Liver (tissue), 8 donors: ENCODE measurements at regions not wholly inside any gene's neighbourhood (a gene's known extent, or its start where the extent isn't known, plus 50 kb on each side); places are given as distances from the start of the nearest gene placed in this dataset.

Experiments used
- DNase-seq: peaks from one replicate; pipeline ENCODE4 v3.0.0-alpha.2; 2017; ENCODE audit warnings: low spot score
- H3K27ac ChIP-seq, 2 donors: one replicate each; pipeline ENCODE4 v1.7.0; 2013; ENCODE audit warnings: inconsistent platforms in 2 of 2, low read length in 2 of 2, control low read depth in 1 of 2, low read depth in 1 of 2, mild to moderate bottlenecking in 1 of 2
- H3K27me3 ChIP-seq, 4 donors: one replicate each; pipeline versions ENCODE4 v1.6.1 to v1.7.0; 2013; ENCODE audit warnings: low read length in 3 of 4, inconsistent platforms in 1 of 4, mild to moderate bottlenecking in 1 of 4, moderate library complexity in 1 of 4; ENCODE audit not compliant: control insufficient read depth in 4 of 4, insufficient read depth in 4 of 4
- H3K36me3 ChIP-seq, 4 donors: one replicate each; pipeline versions ENCODE4 v1.6.1 to v1.7.0; 2013; ENCODE audit warnings: low read length in 3 of 4, mild to moderate bottlenecking in 3 of 4, low read depth in 1 of 4, moderate library complexity in 1 of 4; ENCODE audit not compliant: control insufficient read depth in 4 of 4, insufficient read depth in 3 of 4
- H3K4me1 ChIP-seq, 4 donors: one replicate each; pipeline versions ENCODE4 v1.6.1 to v1.7.0; 2013; ENCODE audit warnings: low read length in 3 of 4, mild to moderate bottlenecking in 3 of 4, moderate library complexity in 1 of 4; ENCODE audit not compliant: control insufficient read depth in 4 of 4, insufficient read depth in 4 of 4
- H3K4me3 ChIP-seq, 3 donors: one replicate each; pipeline versions ENCODE4 v1.6.1 to v1.7.0; 2013; ENCODE audit warnings: low read length in 3 of 3, control low read depth in 1 of 3, low read depth in 1 of 3, mild to moderate bottlenecking in 1 of 3
- H3K9ac ChIP-seq, 2 donors: one replicate each; pipeline ENCODE4 v1.7.0; 2013; ENCODE audit warnings: low read length in 2 of 2, mild to moderate bottlenecking in 2 of 2, moderate library complexity in 2 of 2, control low read depth in 1 of 2, low read depth in 1 of 2
- H3K9me3 ChIP-seq, 4 donors: one replicate each; pipeline versions ENCODE4 v1.6.1 to v1.7.0; 2013; ENCODE audit warnings: low read length in 3 of 4; ENCODE audit not compliant: control insufficient read depth in 4 of 4
- CTCF ChIP-seq: fragments of 150-350 bp; IDR thresholded peaks from 2 replicates; pipeline ENCODE4 v1.5.1; 2017; ENCODE audit warnings: improper control_type of control experiment, low read depth, low read length; ENCODE audit not compliant: missing input control
- EGR1 ChIP-seq, 2 donors: IDR thresholded peaks; 2 replicates each; pipeline ENCODE4 v1.6.1; 2016 to 2018; ENCODE audit warnings: antibody characterized with exemption in 2 of 2, low read depth in 2 of 2
- FOXA1 ChIP-seq: IDR thresholded peaks from 2 replicates; pipeline ENCODE4 v1.6.1; 2016; ENCODE audit warnings: antibody characterized with exemption
- FOXA2 ChIP-seq: IDR thresholded peaks from 2 replicates; pipeline ENCODE4 v1.6.1; 2016; ENCODE audit warnings: antibody characterized with exemption
- GABPA ChIP-seq, 2 donors: IDR thresholded peaks in 1 of 2; conservative IDR thresholded peaks in 1 of 2; 2 replicates each; pipeline ENCODE4 v1.6.1; 2016; ENCODE audit warnings: antibody characterized with exemption in 2 of 2, mild to moderate bottlenecking in 1 of 2, moderate library complexity in 1 of 2
- HNF4A ChIP-seq, 2 donors: conservative IDR thresholded peaks; 2 replicates each; pipeline ENCODE4 v1.6.1; 2016; ENCODE audit warnings: antibody characterized with exemption in 2 of 2, mild to moderate bottlenecking in 2 of 2
- HNF4G ChIP-seq: IDR thresholded peaks from 2 replicates; pipeline ENCODE4 v1.6.1; 2016; ENCODE audit warnings: antibody characterized with exemption
- JUND ChIP-seq, 2 donors: IDR thresholded peaks; 2 replicates each; pipeline ENCODE4 v1.6.1; 2016; ENCODE audit warnings: antibody characterized with exemption in 2 of 2
- NR2F2 ChIP-seq: IDR thresholded peaks from 2 replicates; pipeline ENCODE4 v1.6.1; 2016; ENCODE audit warnings: antibody characterized with exemption
- RAD21 ChIP-seq, 2 donors: IDR thresholded peaks; 2 replicates each; pipeline ENCODE4 v1.6.1; 2016; ENCODE audit warnings: antibody characterized with exemption in 2 of 2, mild to moderate bottlenecking in 2 of 2
- REST ChIP-seq: IDR thresholded peaks from 2 replicates; pipeline ENCODE4 v1.6.1; 2016; ENCODE audit warnings: antibody characterized with exemption, mild to moderate bottlenecking
- RXRA ChIP-seq, 2 donors: IDR thresholded peaks; 2 replicates each; pipeline ENCODE4 v1.6.1; 2017 to 2018; ENCODE audit warnings: antibody characterized with exemption in 2 of 2, mild to moderate bottlenecking in 1 of 2
- SP1 ChIP-seq: IDR thresholded peaks from 2 replicates; pipeline ENCODE4 v1.6.1; 2018; ENCODE audit warnings: antibody characterized with exemption, mild to moderate bottlenecking
- TAF1 ChIP-seq: conservative IDR thresholded peaks from 2 replicates; pipeline ENCODE4 v1.6.1; 2016; ENCODE audit warnings: antibody characterized with exemption, mild to moderate bottlenecking
- YY1 ChIP-seq: IDR thresholded peaks from 2 replicates; pipeline ENCODE4 v1.6.1; 2016; ENCODE audit warnings: antibody characterized with exemption, mild to moderate bottlenecking
- WGBS: extraction: QIAGEN DNeasy Blood & Tissue Kit; methylation state at CpG from one replicate; pipeline ENCODE4 v1.1.7; 2013; 5-methylcytosine and 5-hydroxymethylcytosine counted together
- TF ChIP-seq, protein P1 (sequence below): IDR thresholded peaks from 2 replicates; pipeline ENCODE4 v1.6.1; 2016; ENCODE audit warnings: antibody characterized with exemption
- TF ChIP-seq, protein P2 (sequence below): IDR thresholded peaks from 2 replicates; pipeline ENCODE4 v1.6.1; 2016; ENCODE audit warnings: antibody characterized with exemption
- TF ChIP-seq, protein P3 (sequence below): IDR thresholded peaks from 2 replicates; pipeline ENCODE4 v1.6.1; 2016; ENCODE audit warnings: antibody characterized with exemption
- donor health status: healthy.
- donor health status: healthy.
- donor health status: healthy.
- donor health status: healthy.
- donor health status: healthy.

GRCh38 chr20:57959018-57959417 is 249.2 kb upstream of the PMEPA1 start:
- DNase-seq, result no peak

More at GRCh38 chr20:57959018-57959417, 249.2 kb upstream of the PMEPA1 start:
- WGBS, result 39% methylated on average over 12 of the region's 12 CpGs
- H3K9me3 ChIP-seq, result no peaks in the 10 kb centered on the region
- TF ChIP-seq EGR1 (IDR thresholded peaks at IDR 0.05; ENCODE audit: low read depth in 2 of 2) (no peak), GABPA (IDR thresholded peaks at IDR 0.05 in 1 of 2, conservative IDR thresholded peaks at IDR 0.05 in 1 of 2) (no peak), REST (peak; percentile 61), FOXA2 (peak; percentile 11), RXRA (IDR thresholded peaks at IDR 0.05) (peak in 1 of 2 donors; percentile 78), RAD21 (IDR thresholded peaks at IDR 0.05) (peak; percentile 25 to 60), SP1 (peak; percentile 35), YY1 (peak; percentile 94), HNF4G (no peak), FOXA1 (no peak), JUND (IDR thresholded peaks at IDR 0.05) (no peak), NR2F2 (no peak), CTCF (no peak), HNF4A (conservative IDR thresholded peaks at IDR 0.05) (peak; percentile 43 to 80), TAF1 (no peak)
- TF ChIP-seq, protein P1, sequence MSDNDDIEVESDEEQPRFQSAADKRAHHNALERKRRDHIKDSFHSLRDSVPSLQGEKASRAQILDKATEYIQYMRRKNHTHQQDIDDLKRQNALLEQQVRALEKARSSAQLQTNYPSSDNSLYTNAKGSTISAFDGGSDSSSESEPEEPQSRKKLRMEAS, result peak; percentile 63
- TF ChIP-seq, protein P2, sequence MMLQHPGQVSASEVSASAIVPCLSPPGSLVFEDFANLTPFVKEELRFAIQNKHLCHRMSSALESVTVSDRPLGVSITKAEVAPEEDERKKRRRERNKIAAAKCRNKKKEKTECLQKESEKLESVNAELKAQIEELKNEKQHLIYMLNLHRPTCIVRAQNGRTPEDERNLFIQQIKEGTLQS, result no peak
- TF ChIP-seq, protein P3, sequence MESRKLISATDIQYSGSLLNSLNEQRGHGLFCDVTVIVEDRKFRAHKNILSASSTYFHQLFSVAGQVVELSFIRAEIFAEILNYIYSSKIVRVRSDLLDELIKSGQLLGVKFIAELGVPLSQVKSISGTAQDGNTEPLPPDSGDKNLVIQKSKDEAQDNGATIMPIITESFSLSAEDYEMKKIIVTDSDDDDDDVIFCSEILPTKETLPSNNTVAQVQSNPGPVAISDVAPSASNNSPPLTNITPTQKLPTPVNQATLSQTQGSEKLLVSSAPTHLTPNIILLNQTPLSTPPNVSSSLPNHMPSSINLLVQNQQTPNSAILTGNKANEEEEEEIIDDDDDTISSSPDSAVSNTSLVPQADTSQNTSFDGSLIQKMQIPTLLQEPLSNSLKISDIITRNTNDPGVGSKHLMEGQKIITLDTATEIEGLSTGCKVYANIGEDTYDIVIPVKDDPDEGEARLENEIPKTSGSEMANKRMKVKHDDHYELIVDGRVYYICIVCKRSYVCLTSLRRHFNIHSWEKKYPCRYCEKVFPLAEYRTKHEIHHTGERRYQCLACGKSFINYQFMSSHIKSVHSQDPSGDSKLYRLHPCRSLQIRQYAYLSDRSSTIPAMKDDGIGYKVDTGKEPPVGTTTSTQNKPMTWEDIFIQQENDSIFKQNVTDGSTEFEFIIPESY, result no peak
- H3K27ac ChIP-seq, result peak overlapping the region; percentile 42 to 67
- H3K27me3 ChIP-seq, result no peaks in the 10 kb centered on the region
- peaks cover 0 to 8% (median 3%) of the 10 kb centered on the region in 4 donors for H3K4me1 ChIP-seq
- no peaks in the 10 kb centered on the region for H3K36me3 ChIP-seq
- H3K9ac ChIP-seq, result peak overlapping the region in 1 of 2 donors; percentile 47
- H3K4me3 ChIP-seq, result no peak overlapping the region
